Testis (tissue), 2 donors: ENCODE measurements at regions not wholly inside any gene's neighbourhood (a gene's known extent, or its start where the extent isn't known, plus 50 kb on each side); places are given as distances from the start of the nearest gene placed in this dataset.

Experiments
- DNase-seq: peaks from one replicate; pipeline ENCODE4 v3.0.0-alpha.2; 2019
- H3K27ac ChIP-seq, 2 donors: fragments of 200-600 bp; sonication (generic); one replicate each; pipeline ENCODE4 v1.5.1; 2019
- H3K27me3 ChIP-seq: fragments of 200-600 bp; sonication (generic); one replicate; pipeline ENCODE4 v1.5.1; 2019
- H3K36me3 ChIP-seq: fragments of 200-600 bp; sonication (generic); one replicate; pipeline ENCODE4 v1.5.1; 2017; ENCODE audit warnings: low read depth; ENCODE audit errors: missing control alignments
- H3K4me1 ChIP-seq: fragments of 200-600 bp; sonication (generic); one replicate; pipeline ENCODE4 v1.5.1; 2019
- H3K4me3 ChIP-seq, 2 donors: fragments of 200-600 bp; sonication (generic); one replicate each; pipeline ENCODE4 v1.5.1; 2017 to 2019
- H3K9me3 ChIP-seq: fragments of 200-600 bp; sonication (generic); one replicate; pipeline ENCODE4 v1.5.1; 2017
- POLR2A ChIP-seq: fragments of 450-650 bp; IDR thresholded peaks from one replicate; pipeline ENCODE4 v1.6.1; 2017; ENCODE audit warnings: antibody characterized with exemption, mild to moderate bottlenecking, moderate library complexity
- WGBS, 2 donors: methylation state at CpG; one replicate each; pipeline ENCODE4 v1.1.5; 2018; 5-methylcytosine and 5-hydroxymethylcytosine counted together
- intact Hi-C: fragments of 100-400 bp; cut with DNase I; formaldehyde crosslinking; loops from one replicate; pipeline ENCODE4 v1.15.1; 2023; ENCODE audit warnings: low total_unique reads
- TF ChIP-seq, protein P1 (sequence below), 3 experiments: fragments of 450-650 bp in 2 of 3; fragments of 200-600 bp in 1 of 3; sonication (generic) in 1 of 3; IDR thresholded peaks; one replicate each; pipeline ENCODE4 v1.5.1; 2016 to 2019; ENCODE audit warnings: antibody characterized with exemption in 3 of 3, mild to moderate bottlenecking in 2 of 3, moderate library complexity in 1 of 3

- intact Hi-C loops, result no loop called here
- Histone ChIP-seq H3K4me1 (no peaks in the 10 kb centered on the region), H3K27ac (no peak overlapping the region), H3K27me3 (no peaks in the 10 kb centered on the region), H3K4me3 (no peak overlapping the region), H3K36me3 (no peaks in the 10 kb centered on the region), H3K9me3 (no peaks in the 10 kb centered on the region)
- no peak for DNase-seq
- no peak for TF ChIP-seq POLR2A
- TF ChIP-seq, protein P1, sequence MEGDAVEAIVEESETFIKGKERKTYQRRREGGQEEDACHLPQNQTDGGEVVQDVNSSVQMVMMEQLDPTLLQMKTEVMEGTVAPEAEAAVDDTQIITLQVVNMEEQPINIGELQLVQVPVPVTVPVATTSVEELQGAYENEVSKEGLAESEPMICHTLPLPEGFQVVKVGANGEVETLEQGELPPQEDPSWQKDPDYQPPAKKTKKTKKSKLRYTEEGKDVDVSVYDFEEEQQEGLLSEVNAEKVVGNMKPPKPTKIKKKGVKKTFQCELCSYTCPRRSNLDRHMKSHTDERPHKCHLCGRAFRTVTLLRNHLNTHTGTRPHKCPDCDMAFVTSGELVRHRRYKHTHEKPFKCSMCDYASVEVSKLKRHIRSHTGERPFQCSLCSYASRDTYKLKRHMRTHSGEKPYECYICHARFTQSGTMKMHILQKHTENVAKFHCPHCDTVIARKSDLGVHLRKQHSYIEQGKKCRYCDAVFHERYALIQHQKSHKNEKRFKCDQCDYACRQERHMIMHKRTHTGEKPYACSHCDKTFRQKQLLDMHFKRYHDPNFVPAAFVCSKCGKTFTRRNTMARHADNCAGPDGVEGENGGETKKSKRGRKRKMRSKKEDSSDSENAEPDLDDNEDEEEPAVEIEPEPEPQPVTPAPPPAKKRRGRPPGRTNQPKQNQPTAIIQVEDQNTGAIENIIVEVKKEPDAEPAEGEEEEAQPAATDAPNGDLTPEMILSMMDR (IDR thresholded peaks at IDR 0.05), result no peak
- WGBS, 2 donors, result 96 to 98% methylated on average over 4 of the region's 4 CpGs
Observed at GRCh38 chr10:121290674-121291073, 307.6 kb downstream of the FGFR2 start.

- Histone ChIP-seq H3K4me1 (no peaks in the 10 kb centered on the region), H3K27me3 (no peaks in the 10 kb centered on the region), H3K4me3 (no peak overlapping the region), H3K27ac (no peak overlapping the region), H3K36me3 (no peaks in the 10 kb centered on the region), H3K9me3 (no peaks in the 10 kb centered on the region)
- TF ChIP-seq, protein P1 (IDR thresholded peaks at IDR 0.05), result no peak
- intact Hi-C loops, result no loop called here
- WGBS, 2 donors, result 89 to 92% methylated on average over 7 of the region's 7 CpGs
- no peak for DNase-seq
Observed at GRCh38 chr10:121291376-121291775, 306.9 kb downstream of the FGFR2 start.

- Histone ChIP-seq H3K36me3 (no peaks in the 10 kb centered on the region), H3K4me1 (no peaks in the 10 kb centered on the region), H3K27me3 (no peaks in the 10 kb centered on the region), H3K4me3 (no peak overlapping the region), H3K9me3 (no peaks in the 10 kb centered on the region), H3K27ac (no peak overlapping the region)
- DNase-seq, result no peak
- intact Hi-C loops, result no loop called here
- WGBS, 2 donors, result 73 to 84% methylated on average over 8 of the region's 8 CpGs
- no peak for TF ChIP-seq POLR2A
- TF ChIP-seq, protein P1 (IDR thresholded peaks at IDR 0.05), result no peak
Observed at GRCh38 chr10:121291823-121292222, 306.4 kb downstream of the FGFR2 start.

- DNase-seq, result no peak
- 64 to 67% methylated on average over 5 to 9 of the region's 9 CpGs for WGBS, 2 donors
- Histone ChIP-seq H3K36me3 (no peaks in the 10 kb centered on the region), H3K4me1 (no peaks in the 10 kb centered on the region), H3K27ac (no peak overlapping the region), H3K9me3 (no peaks in the 10 kb centered on the region), H3K4me3 (no peak overlapping the region), H3K27me3 (no peaks in the 10 kb centered on the region)
- intact Hi-C loops, result no loop called here
- TF ChIP-seq, protein P1 (IDR thresholded peaks at IDR 0.05), result no peak
- no peak for TF ChIP-seq POLR2A
Observed at GRCh38 chr10:121292321-121292720, 305.9 kb downstream of the FGFR2 start.

GRCh38 chr10:121293110-121293509, 305.1 kb downstream of the FGFR2 start:
- TF ChIP-seq POLR2A, result no peak
- TF ChIP-seq, protein P1 (IDR thresholded peaks at IDR 0.05), result no peak
- no peaks in the 10 kb centered on the region for H3K4me1 ChIP-seq
- WGBS, 2 donors, result 80 to 88% methylated on average over 8 to 9 of the region's 9 CpGs
- no peak for DNase-seq
- no peaks in the 10 kb centered on the region for H3K36me3 ChIP-seq
- no peak overlapping the region for H3K4me3 ChIP-seq
- intact Hi-C loops, result no loop called here
- no peaks in the 10 kb centered on the region for H3K9me3 ChIP-seq
- no peaks in the 10 kb centered on the region for H3K27me3 ChIP-seq
- no peak overlapping the region for H3K27ac ChIP-seq
